SK-N-SH (cell line): ENCODE measurements at regions not wholly inside any gene's neighbourhood (a gene's known extent, or its start where the extent isn't known, plus 50 kb on each side); places are given as distances from the start of the nearest gene placed in this dataset.

Source experiments
- CTCF ChIA-PET: fragments of 300-600, 350-600 bp; formaldehyde crosslinking; extraction: SDS; loops from one replicate; lab custom pipeline; 2021; lab: Yijun Ruan, JAX
- POLR2A ChIA-PET: fragments of 350-600 bp; sonication (Branson Sonifier 250); formaldehyde crosslinking; extraction: SDS; loops from one replicate; lab custom pipeline; 2020; ENCODE audit warnings: antibody characterized with exemption, inconsistent platforms; lab: Yijun Ruan, JAX
- DNase-seq: peaks from one replicate; pipeline ENCODE4 v3.0.0; 2012
- H2AFZ ChIP-seq: fragments of 200-600 bp; sonication (generic); 2 replicates; pipeline ENCODE4 v1.8.1; 2016; ENCODE audit warnings: antibody characterized with exemption, mild to moderate bottlenecking, low read depth
- H3F3A ChIP-seq: fragments of 200-600 bp; sonication (generic); replicated peaks from 2 replicates; pipeline ENCODE3; 2016; ENCODE audit warnings: antibody characterized with exemption, mild to moderate bottlenecking; ENCODE audit not compliant: insufficient read depth
- H3K27ac ChIP-seq, 2 experiments: fragments of 200-500 bp in 1 of 2; fragments of 200-600 bp in 1 of 2; sonication (Bioruptor generic) in 1 of 2; sonication (generic), shearing (Covaris generic) in 1 of 2; 2 replicates each; pipeline versions ENCODE4 v1.5.1 to v1.6.1; 2014 to 2016; ENCODE audit warnings: low read depth in 2 of 2, inconsistent platforms in 1 of 2, low read length in 1 of 2, mild to moderate bottlenecking in 1 of 2, mixed read lengths in 1 of 2
- H3K27me3 ChIP-seq: fragments of 200-600 bp; sonication (generic), shearing (Covaris generic); 2 replicates; pipeline ENCODE4 v1.6.1; 2016; ENCODE audit warnings: mixed run types; ENCODE audit not compliant: insufficient read depth
- H3K36me3 ChIP-seq, 2 experiments: fragments of 200-500 bp in 1 of 2; fragments of 200-600 bp in 1 of 2; sonication (Bioruptor generic) in 1 of 2; sonication (generic) in 1 of 2; replicated peaks in 1 of 2; 2 replicates each; pipeline versions ENCODE3 to v1.5.1; 2014 to 2016; ENCODE audit warnings: low read length in 1 of 2, mild to moderate bottlenecking in 1 of 2; ENCODE audit not compliant: insufficient read depth in 2 of 2, control insufficient read depth in 1 of 2
- H3K4me1 ChIP-seq, 2 experiments: fragments of 200-500 bp in 1 of 2; fragments of 200-600 bp in 1 of 2; sonication (Bioruptor generic) in 1 of 2; sonication (generic), shearing (Covaris generic) in 1 of 2; 2 replicates each; pipeline versions ENCODE4 v1.5.1 to v1.6.1; 2014 to 2016; ENCODE audit warnings: low read depth in 1 of 2, low read length in 1 of 2, mixed run types in 1 of 2; ENCODE audit not compliant: insufficient read depth in 2 of 2, control insufficient read depth in 1 of 2
- H3K4me2 ChIP-seq: fragments of 200-600 bp; sonication (generic), shearing (Covaris generic); 2 replicates; pipeline ENCODE4 v1.6.1; 2017; ENCODE audit warnings: mixed run types
- H3K4me3 ChIP-seq, 2 experiments: fragments of 200-500 bp in 1 of 2; fragments of 200-600 bp in 1 of 2; sonication (Bioruptor generic) in 1 of 2; sonication (generic), shearing (Covaris generic) in 1 of 2; 2 replicates each; pipeline versions ENCODE4 v1.5.1 to v1.8.1; 2014 to 2016; ENCODE audit warnings: low read depth in 2 of 2, inconsistent platforms in 1 of 2, low read length in 1 of 2, mild to moderate bottlenecking in 1 of 2, mixed read lengths in 1 of 2, moderate library complexity in 1 of 2
- H3K79me2 ChIP-seq: fragments of 200-600 bp; sonication (generic); 2 replicates; pipeline ENCODE4 v1.8.1; 2017; ENCODE audit warnings: mild to moderate bottlenecking; ENCODE audit not compliant: insufficient read depth
- H3K9ac ChIP-seq: fragments of 200-600 bp; sonication (generic); 2 replicates; pipeline ENCODE4 v1.6.1; 2017; ENCODE audit warnings: mixed run types
- H3K9me2 ChIP-seq: fragments of 200-600 bp; sonication (generic); 2 replicates; pipeline ENCODE4 v1.6.1; 2017; ENCODE audit warnings: mixed run types
- H3K9me3 ChIP-seq: fragments of 200-600 bp; sonication (generic); 2 replicates; pipeline ENCODE4 v1.6.1; 2017; ENCODE audit warnings: mixed run types, mild to moderate bottlenecking, moderate library complexity
- H4K20me1 ChIP-seq: fragments of 200-600 bp; sonication (generic); 2 replicates; pipeline ENCODE4 v1.6.1; 2017; ENCODE audit warnings: mild to moderate bottlenecking, mixed run types; ENCODE audit not compliant: insufficient read depth
- ELF1 ChIP-seq: IDR thresholded peaks from 2 replicates; pipeline ENCODE4 v1.4.0; 2012
- FOXM1 ChIP-seq: IDR thresholded peaks from 2 replicates; pipeline ENCODE4 v1.4.0; 2012; ENCODE audit warnings: low read depth, mild to moderate bottlenecking
- MEF2A ChIP-seq: IDR thresholded peaks from 2 replicates; pipeline ENCODE4 v1.4.0; 2012; ENCODE audit warnings: low read depth, borderline replicate concordance
- NFIC ChIP-seq: IDR thresholded peaks from 2 replicates; pipeline ENCODE4 v1.4.0; 2012; ENCODE audit warnings: borderline replicate concordance
- RCOR1 ChIP-seq: fragments of 150-350 bp; IDR thresholded peaks from 2 replicates; pipeline ENCODE4 v1.6.1; 2017; ENCODE audit warnings: antibody characterized with exemption, low read length
- SIN3A ChIP-seq: IDR thresholded peaks from 2 replicates; pipeline ENCODE4 v1.6.1; 2012; ENCODE audit warnings: low read depth, mild to moderate bottlenecking, low read length, moderate library complexity, borderline replicate concordance
- SMC3 ChIP-seq: IDR thresholded peaks from 2 replicates; pipeline ENCODE4 v1.6.1; 2012; ENCODE audit warnings: low read depth, low read length, improper control_type of control experiment
- TAF1 ChIP-seq: IDR thresholded peaks from 2 replicates; pipeline ENCODE4 v1.6.1; 2012; ENCODE audit warnings: low read depth, mild to moderate bottlenecking, low read length, moderate library complexity, borderline replicate concordance
- TCF12 ChIP-seq: IDR thresholded peaks from 2 replicates; pipeline ENCODE4 v1.4.0; 2012
- TEAD4 ChIP-seq: IDR thresholded peaks from 2 replicates; pipeline ENCODE4 v1.4.0; 2012; ENCODE audit warnings: mild to moderate bottlenecking, borderline replicate concordance; ENCODE audit not compliant: insufficient read depth
- WGBS: methylation state at CpG from one replicate; pipeline ENCODE4 v1.1.6; 2017; ENCODE audit warnings: low lambda C conversion rate; 5-methylcytosine and 5-hydroxymethylcytosine counted together
- TF ChIP-seq, protein P1 (sequence below): IDR thresholded peaks from 2 replicates; pipeline ENCODE4; 2012
- TF ChIP-seq, protein P2 (sequence below): IDR thresholded peaks from 2 replicates; pipeline ENCODE4 v1.4.0; 2012; ENCODE audit warnings: low read depth
- TF ChIP-seq, protein P3 (sequence below): IDR thresholded peaks from 2 replicates; pipeline ENCODE4 v1.6.1; 2012; ENCODE audit warnings: mild to moderate bottlenecking, low read depth, low read length, moderate library complexity
- TF ChIP-seq, protein P4 (sequence below): fragments of 200-600 bp; sonication (generic); IDR thresholded peaks from 2 replicates; pipeline ENCODE4 v1.6.1; 2017; ENCODE audit warnings: antibody characterized with exemption, mild to moderate bottlenecking, moderate library complexity
- TF ChIP-seq, protein P5 (sequence below): IDR thresholded peaks from 2 replicates; pipeline ENCODE4 v1.4.0; 2012; ENCODE audit warnings: low read depth, borderline replicate concordance
- TF ChIP-seq, protein P6 (sequence below): fragments of 150-350 bp; IDR thresholded peaks from 2 replicates; pipeline ENCODE4 v1.6.1; 2017; ENCODE audit warnings: antibody characterized with exemption, low read length, low read depth, borderline replicate concordance

DNA sequence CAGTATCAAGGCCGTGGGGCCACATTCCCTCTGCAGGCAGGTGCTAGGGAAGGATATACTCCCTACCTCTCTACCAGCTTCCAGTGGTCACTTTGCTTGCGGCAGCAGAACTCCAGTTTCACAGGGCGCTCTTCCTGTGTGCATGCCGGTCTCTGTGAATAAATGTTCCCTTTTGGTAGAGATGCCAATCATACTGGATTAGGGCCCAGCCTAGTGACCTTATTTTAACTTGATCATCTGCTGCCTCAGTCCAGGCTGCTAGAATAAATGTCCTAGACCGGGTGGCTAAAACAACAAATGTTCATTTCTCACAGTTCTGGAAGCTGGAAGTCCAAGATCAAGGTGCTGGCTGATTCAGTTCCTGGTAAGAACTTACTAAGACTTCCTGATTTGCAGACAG lies 198.8 kb upstream of the TMEM132C start (continued):
- TF ChIP-seq, protein P1, sequence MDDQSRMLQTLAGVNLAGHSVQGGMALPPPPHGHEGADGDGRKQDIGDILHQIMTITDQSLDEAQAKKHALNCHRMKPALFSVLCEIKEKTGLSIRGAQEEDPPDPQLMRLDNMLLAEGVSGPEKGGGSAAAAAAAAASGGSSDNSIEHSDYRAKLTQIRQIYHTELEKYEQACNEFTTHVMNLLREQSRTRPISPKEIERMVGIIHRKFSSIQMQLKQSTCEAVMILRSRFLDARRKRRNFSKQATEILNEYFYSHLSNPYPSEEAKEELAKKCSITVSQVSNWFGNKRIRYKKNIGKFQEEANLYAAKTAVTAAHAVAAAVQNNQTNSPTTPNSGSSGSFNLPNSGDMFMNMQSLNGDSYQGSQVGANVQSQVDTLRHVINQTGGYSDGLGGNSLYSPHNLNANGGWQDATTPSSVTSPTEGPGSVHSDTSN, result no peak
- TF ChIP-seq TCF12 (no peak), ELF1 (no peak), FOXM1 (no peak), MEF2A (no peak)
- TF ChIP-seq, protein P2, sequence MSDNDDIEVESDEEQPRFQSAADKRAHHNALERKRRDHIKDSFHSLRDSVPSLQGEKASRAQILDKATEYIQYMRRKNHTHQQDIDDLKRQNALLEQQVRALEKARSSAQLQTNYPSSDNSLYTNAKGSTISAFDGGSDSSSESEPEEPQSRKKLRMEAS, result no peak
- TF ChIP-seq, protein P3, sequence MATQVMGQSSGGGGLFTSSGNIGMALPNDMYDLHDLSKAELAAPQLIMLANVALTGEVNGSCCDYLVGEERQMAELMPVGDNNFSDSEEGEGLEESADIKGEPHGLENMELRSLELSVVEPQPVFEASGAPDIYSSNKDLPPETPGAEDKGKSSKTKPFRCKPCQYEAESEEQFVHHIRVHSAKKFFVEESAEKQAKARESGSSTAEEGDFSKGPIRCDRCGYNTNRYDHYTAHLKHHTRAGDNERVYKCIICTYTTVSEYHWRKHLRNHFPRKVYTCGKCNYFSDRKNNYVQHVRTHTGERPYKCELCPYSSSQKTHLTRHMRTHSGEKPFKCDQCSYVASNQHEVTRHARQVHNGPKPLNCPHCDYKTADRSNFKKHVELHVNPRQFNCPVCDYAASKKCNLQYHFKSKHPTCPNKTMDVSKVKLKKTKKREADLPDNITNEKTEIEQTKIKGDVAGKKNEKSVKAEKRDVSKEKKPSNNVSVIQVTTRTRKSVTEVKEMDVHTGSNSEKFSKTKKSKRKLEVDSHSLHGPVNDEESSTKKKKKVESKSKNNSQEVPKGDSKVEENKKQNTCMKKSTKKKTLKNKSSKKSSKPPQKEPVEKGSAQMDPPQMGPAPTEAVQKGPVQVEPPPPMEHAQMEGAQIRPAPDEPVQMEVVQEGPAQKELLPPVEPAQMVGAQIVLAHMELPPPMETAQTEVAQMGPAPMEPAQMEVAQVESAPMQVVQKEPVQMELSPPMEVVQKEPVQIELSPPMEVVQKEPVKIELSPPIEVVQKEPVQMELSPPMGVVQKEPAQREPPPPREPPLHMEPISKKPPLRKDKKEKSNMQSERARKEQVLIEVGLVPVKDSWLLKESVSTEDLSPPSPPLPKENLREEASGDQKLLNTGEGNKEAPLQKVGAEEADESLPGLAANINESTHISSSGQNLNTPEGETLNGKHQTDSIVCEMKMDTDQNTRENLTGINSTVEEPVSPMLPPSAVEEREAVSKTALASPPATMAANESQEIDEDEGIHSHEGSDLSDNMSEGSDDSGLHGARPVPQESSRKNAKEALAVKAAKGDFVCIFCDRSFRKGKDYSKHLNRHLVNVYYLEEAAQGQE, result no peak

DNA sequence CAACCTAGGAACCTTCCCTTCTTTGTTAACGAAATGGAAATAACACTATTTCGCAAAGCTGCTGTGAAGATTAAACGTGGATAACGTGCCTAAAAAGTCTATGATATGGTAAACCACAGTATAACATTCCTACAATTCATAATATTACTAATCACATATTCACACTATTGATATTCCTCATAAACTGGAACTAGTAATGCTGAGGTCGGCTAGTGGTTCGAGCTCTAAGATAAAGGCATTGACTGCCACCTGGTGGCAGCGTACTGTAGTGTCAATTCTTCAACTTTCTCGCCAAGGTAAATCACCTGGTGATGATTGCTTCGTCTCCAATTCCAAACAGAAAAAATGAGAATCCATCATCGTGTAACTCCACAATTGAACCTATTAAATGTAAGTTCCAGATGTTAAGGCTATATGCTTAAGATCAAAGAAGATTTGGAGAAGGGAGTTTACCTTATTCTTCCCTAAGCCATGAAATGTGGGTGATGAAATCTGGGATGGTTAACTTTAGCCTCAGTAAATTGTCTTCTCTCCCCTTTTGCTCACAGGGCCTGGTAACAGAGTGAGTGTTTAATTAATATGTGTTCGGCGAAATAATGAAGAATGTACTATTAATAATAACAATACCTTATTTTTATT lies 197.5 kb upstream of the TMEM132C start:
- no peaks in the 10 kb centered on the region for H3K9me2 ChIP-seq
- 13% methylated on average over 12 of the region's 12 CpGs for WGBS
- DNase-seq, result peak; percentile 46
- no peak overlapping the region for H3K4me2 ChIP-seq
- no peaks in the 10 kb centered on the region for H4K20me1 ChIP-seq
- no peak overlapping the region for H3K27ac ChIP-seq
- H2AFZ ChIP-seq, result no peak overlapping the region
- H3K4me1 ChIP-seq, result no peaks in the 10 kb centered on the region
- H3K36me3 ChIP-seq, result no peaks in the 10 kb centered on the region
- ChIA-PET CTCF (interaction anchor here (0.6 to 2.3 kb wide), 17 partner anchors 9 to 401 kb away, joined by 3 to 16 read pairs (median 3); no protein-coding TSS in a partner anchor), POLR2A (no interaction called here)
- no peaks in the 10 kb centered on the region for H3K79me2 ChIP-seq
- no peak overlapping the region for H3K4me3 ChIP-seq
- no peak overlapping the region for H3K9ac ChIP-seq
- H3K27me3 ChIP-seq, result no peaks in the 10 kb centered on the region
- H3K9me3 ChIP-seq, result no peaks in the 10 kb centered on the region
- no peaks in the 10 kb centered on the region for H3F3A ChIP-seq
- TF ChIP-seq RCOR1 (no peak), SMC3 (peak; percentile 51), TCF12 (no peak), NFIC (no peak), ELF1 (no peak), SIN3A (no peak), TAF1 (no peak), TEAD4 (no peak), MEF2A (no peak)
- TF ChIP-seq, protein P4, sequence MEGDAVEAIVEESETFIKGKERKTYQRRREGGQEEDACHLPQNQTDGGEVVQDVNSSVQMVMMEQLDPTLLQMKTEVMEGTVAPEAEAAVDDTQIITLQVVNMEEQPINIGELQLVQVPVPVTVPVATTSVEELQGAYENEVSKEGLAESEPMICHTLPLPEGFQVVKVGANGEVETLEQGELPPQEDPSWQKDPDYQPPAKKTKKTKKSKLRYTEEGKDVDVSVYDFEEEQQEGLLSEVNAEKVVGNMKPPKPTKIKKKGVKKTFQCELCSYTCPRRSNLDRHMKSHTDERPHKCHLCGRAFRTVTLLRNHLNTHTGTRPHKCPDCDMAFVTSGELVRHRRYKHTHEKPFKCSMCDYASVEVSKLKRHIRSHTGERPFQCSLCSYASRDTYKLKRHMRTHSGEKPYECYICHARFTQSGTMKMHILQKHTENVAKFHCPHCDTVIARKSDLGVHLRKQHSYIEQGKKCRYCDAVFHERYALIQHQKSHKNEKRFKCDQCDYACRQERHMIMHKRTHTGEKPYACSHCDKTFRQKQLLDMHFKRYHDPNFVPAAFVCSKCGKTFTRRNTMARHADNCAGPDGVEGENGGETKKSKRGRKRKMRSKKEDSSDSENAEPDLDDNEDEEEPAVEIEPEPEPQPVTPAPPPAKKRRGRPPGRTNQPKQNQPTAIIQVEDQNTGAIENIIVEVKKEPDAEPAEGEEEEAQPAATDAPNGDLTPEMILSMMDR, result peak; percentile 68
- TF ChIP-seq, protein P5, sequence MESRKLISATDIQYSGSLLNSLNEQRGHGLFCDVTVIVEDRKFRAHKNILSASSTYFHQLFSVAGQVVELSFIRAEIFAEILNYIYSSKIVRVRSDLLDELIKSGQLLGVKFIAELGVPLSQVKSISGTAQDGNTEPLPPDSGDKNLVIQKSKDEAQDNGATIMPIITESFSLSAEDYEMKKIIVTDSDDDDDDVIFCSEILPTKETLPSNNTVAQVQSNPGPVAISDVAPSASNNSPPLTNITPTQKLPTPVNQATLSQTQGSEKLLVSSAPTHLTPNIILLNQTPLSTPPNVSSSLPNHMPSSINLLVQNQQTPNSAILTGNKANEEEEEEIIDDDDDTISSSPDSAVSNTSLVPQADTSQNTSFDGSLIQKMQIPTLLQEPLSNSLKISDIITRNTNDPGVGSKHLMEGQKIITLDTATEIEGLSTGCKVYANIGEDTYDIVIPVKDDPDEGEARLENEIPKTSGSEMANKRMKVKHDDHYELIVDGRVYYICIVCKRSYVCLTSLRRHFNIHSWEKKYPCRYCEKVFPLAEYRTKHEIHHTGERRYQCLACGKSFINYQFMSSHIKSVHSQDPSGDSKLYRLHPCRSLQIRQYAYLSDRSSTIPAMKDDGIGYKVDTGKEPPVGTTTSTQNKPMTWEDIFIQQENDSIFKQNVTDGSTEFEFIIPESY, result no peak
- TF ChIP-seq, protein P6, sequence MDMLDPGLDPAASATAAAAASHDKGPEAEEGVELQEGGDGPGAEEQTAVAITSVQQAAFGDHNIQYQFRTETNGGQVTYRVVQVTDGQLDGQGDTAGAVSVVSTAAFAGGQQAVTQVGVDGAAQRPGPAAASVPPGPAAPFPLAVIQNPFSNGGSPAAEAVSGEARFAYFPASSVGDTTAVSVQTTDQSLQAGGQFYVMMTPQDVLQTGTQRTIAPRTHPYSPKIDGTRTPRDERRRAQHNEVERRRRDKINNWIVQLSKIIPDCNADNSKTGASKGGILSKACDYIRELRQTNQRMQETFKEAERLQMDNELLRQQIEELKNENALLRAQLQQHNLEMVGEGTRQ, result no peak
- TF ChIP-seq, protein P3, result no peak
